ENCODE measurements at regions not wholly inside any gene's neighbourhood (a gene's known extent, or its start where the extent isn't known, plus 50 kb on each side); places are given as distances from the start of the nearest gene placed in this dataset.

DNA sequence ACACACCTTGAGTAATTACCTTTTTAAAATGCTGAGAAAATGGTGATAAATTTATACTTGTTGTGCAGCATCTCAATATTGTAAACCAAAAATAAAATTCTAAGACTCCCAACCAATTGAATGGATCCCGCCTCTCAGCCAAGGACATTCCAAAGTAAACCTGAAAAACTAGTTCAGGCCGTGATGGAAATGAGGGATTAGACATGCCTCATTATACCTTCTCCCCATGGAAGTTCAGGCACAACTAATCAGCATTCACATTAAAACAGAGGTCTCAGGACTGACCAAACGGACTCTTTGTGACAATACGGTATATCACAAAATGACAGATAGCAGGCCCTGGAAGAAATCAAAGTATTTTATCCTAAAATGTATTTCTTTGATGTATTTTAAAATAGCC is 907.4 kb upstream of the RAG2 start:
- Histone ChIP-seq H3K4me2 (ENCODE audit: low read length) (no peak overlapping the region), H3K9ac (ENCODE audit: low read length) (no peak overlapping the region), H3K4me3 (ENCODE audit: low read length) (no peak overlapping the region)

DNA sequence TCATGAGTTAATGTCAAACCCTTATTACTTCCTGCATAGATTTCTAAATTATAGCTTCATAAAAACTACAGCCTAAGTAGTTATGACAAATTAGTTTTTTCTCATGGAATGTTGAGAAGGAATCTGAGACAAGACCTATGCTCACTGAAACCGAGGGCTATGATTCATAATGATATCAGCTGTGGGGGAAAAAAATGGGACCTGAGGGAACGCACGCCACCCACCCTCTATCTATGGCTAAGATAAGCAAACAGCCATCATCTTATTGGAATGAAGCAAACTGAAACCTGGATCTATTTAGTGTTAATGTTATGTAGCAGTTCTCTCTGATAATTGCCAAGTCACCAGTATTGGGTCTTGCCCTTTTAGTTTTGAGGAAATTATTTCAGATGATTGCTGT is 906.9 kb upstream of the RAG2 start:
- Histone ChIP-seq H3K4me3 (ENCODE audit: low read length) (no peak overlapping the region), H2AFZ (ENCODE audit: low read depth, low read length) (no peak overlapping the region)

More for the DNA sequence above, 907.4 kb upstream of the RAG2 start:
- no peaks in the 10 kb centered on the region for H3F3A ChIP-seq (ENCODE audit: insufficient read depth, low read length, poor library complexity, severe bottlenecking)
- H2AFZ ChIP-seq (ENCODE audit: low read depth, low read length), result no peak overlapping the region
- no peaks in the 10 kb centered on the region for H3K9me2 ChIP-seq (ENCODE audit: insufficient read depth, low read length)
- no peak for TF ChIP-seq SMC3 (conservative IDR thresholded peaks at IDR 0.05; ENCODE audit: poor library complexity)
- no peak for TF ChIP-seq EP300 (conservative IDR thresholded peaks at IDR 0.05; ENCODE audit: poor library complexity, severe bottlenecking)
- TF ChIP-seq, protein P1, sequence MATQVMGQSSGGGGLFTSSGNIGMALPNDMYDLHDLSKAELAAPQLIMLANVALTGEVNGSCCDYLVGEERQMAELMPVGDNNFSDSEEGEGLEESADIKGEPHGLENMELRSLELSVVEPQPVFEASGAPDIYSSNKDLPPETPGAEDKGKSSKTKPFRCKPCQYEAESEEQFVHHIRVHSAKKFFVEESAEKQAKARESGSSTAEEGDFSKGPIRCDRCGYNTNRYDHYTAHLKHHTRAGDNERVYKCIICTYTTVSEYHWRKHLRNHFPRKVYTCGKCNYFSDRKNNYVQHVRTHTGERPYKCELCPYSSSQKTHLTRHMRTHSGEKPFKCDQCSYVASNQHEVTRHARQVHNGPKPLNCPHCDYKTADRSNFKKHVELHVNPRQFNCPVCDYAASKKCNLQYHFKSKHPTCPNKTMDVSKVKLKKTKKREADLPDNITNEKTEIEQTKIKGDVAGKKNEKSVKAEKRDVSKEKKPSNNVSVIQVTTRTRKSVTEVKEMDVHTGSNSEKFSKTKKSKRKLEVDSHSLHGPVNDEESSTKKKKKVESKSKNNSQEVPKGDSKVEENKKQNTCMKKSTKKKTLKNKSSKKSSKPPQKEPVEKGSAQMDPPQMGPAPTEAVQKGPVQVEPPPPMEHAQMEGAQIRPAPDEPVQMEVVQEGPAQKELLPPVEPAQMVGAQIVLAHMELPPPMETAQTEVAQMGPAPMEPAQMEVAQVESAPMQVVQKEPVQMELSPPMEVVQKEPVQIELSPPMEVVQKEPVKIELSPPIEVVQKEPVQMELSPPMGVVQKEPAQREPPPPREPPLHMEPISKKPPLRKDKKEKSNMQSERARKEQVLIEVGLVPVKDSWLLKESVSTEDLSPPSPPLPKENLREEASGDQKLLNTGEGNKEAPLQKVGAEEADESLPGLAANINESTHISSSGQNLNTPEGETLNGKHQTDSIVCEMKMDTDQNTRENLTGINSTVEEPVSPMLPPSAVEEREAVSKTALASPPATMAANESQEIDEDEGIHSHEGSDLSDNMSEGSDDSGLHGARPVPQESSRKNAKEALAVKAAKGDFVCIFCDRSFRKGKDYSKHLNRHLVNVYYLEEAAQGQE (IDR thresholded peaks at IDR 0.05; ENCODE audit: borderline replicate concordance), result no peak
- TF ChIP-seq EZH2 (IDR thresholded peaks at IDR 0.05; ENCODE audit: borderline replicate concordance, insufficient read depth, low read length, poor library complexity, severe bottlenecking), result no peak
- no peak for TF ChIP-seq TAF1 (IDR thresholded peaks at IDR 0.05; ENCODE audit: low read depth)
- no peaks in the 10 kb centered on the region for H3K27me3 ChIP-seq (ENCODE audit: insufficient read depth, low read depth, low read length)
- no peak overlapping the region for H3K27ac ChIP-seq (ENCODE audit: low read length)
- H4K20me1 ChIP-seq (ENCODE audit: insufficient read depth), result no peaks in the 10 kb centered on the region
- H3K79me2 ChIP-seq (replicated peaks; ENCODE audit: insufficient read depth, low read length), result no peaks in the 10 kb centered on the region
- H3K36me3 ChIP-seq (ENCODE audit: insufficient read depth, low read length), result no peaks in the 10 kb centered on the region
- no peaks in the 10 kb centered on the region for H3K9me3 ChIP-seq (ENCODE audit: low read length)

More for the DNA sequence above, 906.9 kb upstream of the RAG2 start:
- H3K9me3 ChIP-seq (ENCODE audit: low read length), result no peaks in the 10 kb centered on the region
- H3K36me3 ChIP-seq (ENCODE audit: insufficient read depth, low read length), result no peaks in the 10 kb centered on the region
- no peak overlapping the region for H3K4me2 ChIP-seq (ENCODE audit: low read length)
- no peaks in the 10 kb centered on the region for H3K79me2 ChIP-seq (replicated peaks; ENCODE audit: insufficient read depth, low read length)
- no peak overlapping the region for H3K27ac ChIP-seq (ENCODE audit: low read length)
- no peaks in the 10 kb centered on the region for H3F3A ChIP-seq (ENCODE audit: insufficient read depth, low read length, poor library complexity, severe bottlenecking)
- no peak for TF ChIP-seq EP300 (conservative IDR thresholded peaks at IDR 0.05; ENCODE audit: poor library complexity, severe bottlenecking)
- TF ChIP-seq, protein P2, sequence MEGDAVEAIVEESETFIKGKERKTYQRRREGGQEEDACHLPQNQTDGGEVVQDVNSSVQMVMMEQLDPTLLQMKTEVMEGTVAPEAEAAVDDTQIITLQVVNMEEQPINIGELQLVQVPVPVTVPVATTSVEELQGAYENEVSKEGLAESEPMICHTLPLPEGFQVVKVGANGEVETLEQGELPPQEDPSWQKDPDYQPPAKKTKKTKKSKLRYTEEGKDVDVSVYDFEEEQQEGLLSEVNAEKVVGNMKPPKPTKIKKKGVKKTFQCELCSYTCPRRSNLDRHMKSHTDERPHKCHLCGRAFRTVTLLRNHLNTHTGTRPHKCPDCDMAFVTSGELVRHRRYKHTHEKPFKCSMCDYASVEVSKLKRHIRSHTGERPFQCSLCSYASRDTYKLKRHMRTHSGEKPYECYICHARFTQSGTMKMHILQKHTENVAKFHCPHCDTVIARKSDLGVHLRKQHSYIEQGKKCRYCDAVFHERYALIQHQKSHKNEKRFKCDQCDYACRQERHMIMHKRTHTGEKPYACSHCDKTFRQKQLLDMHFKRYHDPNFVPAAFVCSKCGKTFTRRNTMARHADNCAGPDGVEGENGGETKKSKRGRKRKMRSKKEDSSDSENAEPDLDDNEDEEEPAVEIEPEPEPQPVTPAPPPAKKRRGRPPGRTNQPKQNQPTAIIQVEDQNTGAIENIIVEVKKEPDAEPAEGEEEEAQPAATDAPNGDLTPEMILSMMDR (IDR thresholded peaks at IDR 0.05; ENCODE audit: poor library complexity, severe bottlenecking), result no peak
- TF ChIP-seq, protein P1 (IDR thresholded peaks at IDR 0.05; ENCODE audit: borderline replicate concordance), result no peak
- no peak for TF ChIP-seq EZH2 (IDR thresholded peaks at IDR 0.05; ENCODE audit: borderline replicate concordance, insufficient read depth, low read length, poor library complexity, severe bottlenecking)
- TF ChIP-seq RAD21 (conservative IDR thresholded peaks at IDR 0.05), result no peak
- TF ChIP-seq MXI1 (conservative IDR thresholded peaks at IDR 0.05; ENCODE audit: poor library complexity, severe bottlenecking), result no peak
- TF ChIP-seq POLR2AphosphoS5 (IDR thresholded peaks at IDR 0.05), result no peak
- no peak for TF ChIP-seq TAF1 (IDR thresholded peaks at IDR 0.05; ENCODE audit: low read depth)
- TF ChIP-seq SMC3 (conservative IDR thresholded peaks at IDR 0.05; ENCODE audit: poor library complexity), result no peak
- H3K27me3 ChIP-seq (ENCODE audit: insufficient read depth, low read depth, low read length), result no peaks in the 10 kb centered on the region
- H3K9ac ChIP-seq (ENCODE audit: low read length), result no peak overlapping the region
- no peaks in the 10 kb centered on the region for H4K20me1 ChIP-seq (ENCODE audit: insufficient read depth)
- no peaks in the 10 kb centered on the region for H3K9me2 ChIP-seq (ENCODE audit: insufficient read depth, low read length)
